ENCODE measurements at regions not wholly inside any gene's neighbourhood (a gene's known extent, or its start where the extent isn't known, plus 50 kb on each side); places are given as distances from the start of the nearest gene placed in this dataset.

DNA sequence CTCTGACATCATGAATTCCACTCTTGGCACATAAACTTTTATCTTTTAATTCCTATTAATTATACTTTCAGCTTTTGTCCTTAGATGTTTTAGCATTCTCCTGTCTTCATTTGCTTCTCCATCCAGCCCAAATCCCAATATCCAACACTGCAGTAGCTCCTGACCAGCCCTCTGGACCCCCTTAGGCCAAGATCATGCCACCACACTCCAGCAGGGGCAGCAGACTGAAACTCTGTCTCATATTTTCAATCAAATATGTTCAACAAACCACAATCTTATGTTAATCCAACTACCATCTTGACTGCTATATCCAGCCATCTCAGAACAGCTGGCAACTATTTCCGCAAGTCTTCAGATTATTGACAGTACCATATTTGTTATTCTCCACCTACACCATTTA, 315.8 kb upstream of the ROBO2 start:
- no peak for DNase-seq

GRCh38 chr3:76724706-76725105, 315.2 kb upstream of the ROBO2 start:
- no peak for DNase-seq

DNA sequence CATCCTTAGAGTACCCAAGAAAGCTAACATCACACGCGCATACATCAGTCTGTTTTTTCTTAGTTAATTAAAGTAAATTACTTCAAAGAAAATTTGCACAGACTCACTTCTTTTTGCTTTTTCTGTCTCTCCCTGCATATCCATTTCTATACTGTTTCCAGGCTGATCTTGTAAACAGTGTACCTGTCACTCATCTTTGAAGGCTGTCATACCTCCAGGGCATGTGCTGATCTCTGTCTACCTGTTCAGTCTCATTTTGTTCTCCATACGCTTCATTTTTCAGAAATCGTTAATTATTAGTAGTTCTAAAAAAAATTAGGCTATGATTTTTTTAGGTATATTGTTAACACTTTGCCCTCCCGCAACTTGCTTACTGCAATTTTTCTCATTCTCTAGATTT, 313.9 kb upstream of the ROBO2 start:
- DNase-seq: no peak

- DNase-seq: no peak
Measured at GRCh38 chr3:76728426-76728825, 311.5 kb upstream of the ROBO2 start.

- DNase-seq: no peak
Measured at GRCh38 chr3:76731471-76731870, 308.4 kb upstream of the ROBO2 start.

GRCh38 chr3:76733073-76733759, 306.7 kb upstream of the ROBO2 start:
- DNase-seq: no peak

DNA sequence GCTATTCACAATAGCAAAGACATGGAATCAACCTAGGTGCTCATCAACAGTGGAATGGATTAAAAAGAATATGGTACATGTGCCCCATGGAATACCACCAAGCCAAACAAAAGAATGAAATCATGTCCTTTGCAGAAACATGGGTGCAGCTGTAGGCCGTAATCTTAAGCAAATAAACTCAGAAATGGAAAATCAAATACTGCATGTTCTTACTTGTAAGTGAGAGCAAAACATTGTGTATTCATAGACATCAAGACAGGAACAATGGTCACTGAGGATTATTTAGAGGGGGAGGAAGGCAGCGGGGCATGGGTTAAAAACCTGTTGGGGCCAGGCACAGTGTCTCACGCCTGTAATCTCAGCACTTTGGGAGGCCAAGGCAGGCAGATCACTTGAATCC, 304.7 kb upstream of the ROBO2 start:
- no peak for DNase-seq

- DNase-seq: no peak
Measured at GRCh38 chr3:76753599-76753998, 286.3 kb upstream of the ROBO2 start.

GRCh38 chr3:76754247-76754646, 285.7 kb upstream of the ROBO2 start:
- DNase-seq: no peak

DNA sequence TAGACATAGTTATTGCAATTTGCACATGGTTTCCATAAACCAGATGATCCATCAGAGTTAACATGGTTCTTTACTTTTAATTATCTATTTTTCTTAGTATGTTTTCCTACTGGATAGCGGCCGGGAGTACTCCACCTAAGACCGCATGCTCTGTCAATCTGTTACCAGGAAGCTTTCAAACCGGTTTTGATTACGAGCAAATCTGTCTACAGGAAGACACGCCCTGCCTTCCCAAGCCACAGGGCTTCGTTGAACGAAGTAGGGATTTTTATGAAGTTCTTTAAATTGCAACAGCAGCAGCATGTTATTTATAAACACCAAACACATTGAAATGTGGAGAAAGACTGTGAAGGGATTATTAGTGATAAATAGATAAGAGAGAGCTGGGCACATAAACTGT, 283.3 kb upstream of the ROBO2 start:
- DNase-seq: no peak

- DNase-seq: no peak
Measured at GRCh38 chr3:76760336-76760735, 279.6 kb upstream of the ROBO2 start.

DNA sequence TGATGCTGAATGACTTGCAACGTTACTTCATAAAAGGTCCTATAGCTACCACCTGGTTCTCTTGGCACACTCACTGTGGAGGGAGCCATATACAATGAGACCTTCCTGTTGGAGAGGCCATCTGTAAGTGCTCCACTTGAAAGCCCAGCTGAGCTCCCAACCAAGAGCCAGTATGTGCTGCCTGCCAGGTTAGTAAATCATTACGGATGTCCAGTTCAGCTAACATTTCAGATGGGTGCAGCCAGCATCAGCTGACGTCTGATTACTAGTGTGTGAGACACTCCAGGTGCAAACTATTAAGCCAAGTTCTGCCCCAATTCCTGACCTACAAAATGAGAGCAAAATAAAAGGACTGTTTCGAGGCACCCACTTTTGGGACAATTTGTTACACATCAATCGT, 274.4 kb upstream of the ROBO2 start:
- no peak for DNase-seq

GRCh38 chr3:76768912-76769311, 271.0 kb upstream of the ROBO2 start:
- DNase-seq: no peak

- DNase-seq: no peak
Measured at GRCh38 chr3:76776927-76777326, 263.0 kb upstream of the ROBO2 start.

- no peak for DNase-seq
Measured at GRCh38 chr3:76788206-76788605, 251.7 kb upstream of the ROBO2 start.

- no peak for DNase-seq
Measured at GRCh38 chr3:76789237-76789636, 250.7 kb upstream of the ROBO2 start.

DNA sequence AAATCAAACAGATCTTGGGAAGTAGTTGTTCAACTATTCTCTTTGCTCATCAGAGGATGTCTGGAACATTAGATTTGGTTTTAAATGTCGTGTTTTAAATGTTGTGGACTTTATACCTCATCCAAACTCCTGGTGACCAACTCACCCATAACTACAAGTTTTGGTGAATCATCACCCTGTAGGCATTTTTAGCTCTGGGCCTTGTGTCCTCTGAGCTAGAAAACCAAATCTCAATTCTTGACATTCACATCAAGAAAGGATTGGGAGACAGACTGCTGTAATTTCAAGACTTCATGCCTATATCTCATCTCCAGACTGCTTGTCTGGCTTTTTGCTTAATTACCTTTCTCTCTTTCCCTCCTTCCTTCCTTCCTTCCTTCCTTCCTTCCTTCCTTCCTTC, 228.5 kb upstream of the ROBO2 start:
- DNase-seq: no peak

DNA sequence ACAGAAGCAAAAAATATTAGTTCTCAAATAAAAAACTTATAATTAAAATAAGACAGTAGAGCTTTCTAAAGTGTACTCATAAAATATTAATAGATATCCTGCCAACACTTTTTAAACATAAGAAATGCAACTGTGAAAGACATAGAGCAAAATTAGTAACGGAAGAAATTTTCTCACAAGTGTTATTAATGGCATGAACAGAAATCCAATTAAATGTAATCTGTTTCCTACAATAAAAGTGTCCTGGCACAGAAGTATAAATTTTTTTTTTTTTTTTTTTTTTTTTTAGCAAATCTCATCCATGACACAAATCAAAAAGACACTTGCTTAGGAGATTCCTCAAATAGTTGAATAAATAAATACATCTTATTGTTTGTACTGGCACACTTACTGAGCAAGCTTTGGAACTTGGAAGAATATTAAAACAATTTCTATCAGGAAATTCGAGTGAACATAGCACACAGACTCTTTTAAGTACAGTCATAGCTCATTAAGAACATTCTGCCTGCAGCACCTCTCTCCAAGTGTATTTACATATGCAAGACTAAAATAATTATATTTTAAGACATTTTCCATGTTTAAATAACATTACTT, 227.2 kb upstream of the ROBO2 start:
- DNase-seq: no peak

DNA sequence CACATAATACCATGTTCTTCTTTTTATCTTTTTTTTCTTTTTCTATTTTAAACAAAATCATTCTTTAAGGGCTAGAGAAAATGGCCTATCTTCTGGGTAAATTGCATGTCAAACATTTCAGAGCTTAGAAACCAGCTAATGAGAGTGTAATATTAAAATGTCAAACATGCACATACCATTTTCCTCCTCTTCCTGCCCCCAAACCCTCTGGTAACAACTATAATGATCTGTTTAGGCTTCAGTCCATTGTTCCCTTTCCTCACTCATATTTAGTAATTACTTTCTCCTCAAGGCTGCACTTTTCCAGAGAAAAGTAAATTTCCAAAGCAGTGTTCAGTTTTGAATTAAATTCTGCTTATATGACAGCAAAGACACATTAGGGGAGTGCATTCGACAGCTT, 224.3 kb upstream of the ROBO2 start:
- DNase-seq: no peak

GRCh38 chr3:76820481-76820880, 219.4 kb upstream of the ROBO2 start:
- no peak for DNase-seq

- no peak for DNase-seq
Measured at GRCh38 chr3:76824658-76825240, 215.2 kb upstream of the ROBO2 start.

- DNase-seq: peak; percentile 76
Measured at GRCh38 chr3:76826861-76827260, 213.0 kb upstream of the ROBO2 start.

- DNase-seq: no peak
Measured at GRCh38 chr3:76827701-76828226, 212.1 kb upstream of the ROBO2 start.

DNA sequence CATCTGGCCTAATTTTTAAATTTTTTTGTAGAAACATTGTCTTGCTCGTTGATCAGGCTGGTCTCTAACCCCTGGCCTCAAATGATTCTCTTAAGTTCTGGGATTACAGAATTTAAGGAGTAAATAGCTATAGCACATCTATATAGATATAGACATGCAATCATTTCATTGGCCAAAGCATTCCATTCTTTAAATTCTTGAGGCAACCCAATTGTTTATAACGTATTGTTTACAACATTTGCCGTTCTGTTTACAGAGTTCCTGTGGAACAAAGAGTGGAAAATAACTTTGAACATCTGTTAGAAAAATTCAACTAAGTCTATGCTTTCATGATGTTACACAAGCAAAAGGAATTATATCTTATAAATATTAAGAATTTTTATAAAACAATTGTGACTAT, 205.2 kb upstream of the ROBO2 start:
- DNase-seq: no peak

DNA sequence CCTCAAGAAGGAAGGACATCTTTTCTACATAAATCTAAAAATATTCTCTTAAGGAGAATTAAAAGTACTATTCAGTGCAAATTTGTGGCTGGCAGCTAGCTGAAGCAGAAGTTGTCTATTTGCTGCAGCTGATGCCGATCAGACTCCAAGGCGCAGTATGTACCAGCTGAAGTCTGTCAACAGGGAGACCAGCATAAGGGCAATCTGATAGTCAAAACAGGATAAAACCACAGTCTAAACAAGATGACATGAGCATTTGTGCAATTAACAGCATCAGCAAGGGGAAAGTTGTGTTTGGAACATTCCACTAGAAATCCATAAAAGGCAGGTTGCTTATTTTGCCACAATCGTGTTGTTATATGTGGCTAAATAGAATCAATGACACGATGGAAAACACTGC, 198.2 kb upstream of the ROBO2 start:
- no peak for DNase-seq
